Sigmoid colon (tissue), 3 donors: ENCODE measurements at regions not wholly inside any gene's neighbourhood (a gene's known extent, or its start where the extent isn't known, plus 50 kb on each side); places are given as distances from the start of the nearest gene placed in this dataset.

Source experiments
- CTCF ChIP-seq, 4 experiments: fragments of 450-650 bp in 3 of 4; fragments of 200-600 bp in 1 of 4; IDR thresholded peaks; one replicate each; pipeline ENCODE4 v1.5.1; 2016 to 2019; ENCODE audit warnings: antibody characterized with exemption in 4 of 4, mild to moderate bottlenecking in 3 of 4, moderate library complexity in 2 of 4
- POLR2A ChIP-seq, 2 donors: fragments of 450-650 bp; IDR thresholded peaks; one replicate each; pipeline ENCODE4 v1.6.1; 2016; ENCODE audit warnings: antibody characterized with exemption in 2 of 2, mild to moderate bottlenecking in 2 of 2, moderate library complexity in 2 of 2

GRCh38 chr12:115818973-115819372 is 458.5 kb downstream of the MED13L start:
- no peak for TF ChIP-seq POLR2A (IDR thresholded peaks at IDR 0.05)
- no peak for TF ChIP-seq CTCF (IDR thresholded peaks at IDR 0.05)
